SU-DHL-6 (cell line): ENCODE measurements at regions not wholly inside any gene's neighbourhood (a gene's known extent, or its start where the extent isn't known, plus 50 kb on each side); places are given as distances from the start of the nearest gene placed in this dataset.

Experiments
- EZH2phosphoT487 ChIP-seq: fragments of 200-600 bp; sonication (generic), shearing (Covaris generic); conservative IDR thresholded peaks from 2 replicates; pipeline ENCODE4 v1.6.1; 2018; ENCODE audit warnings: mild to moderate bottlenecking, antibody characterized with exemption, low read length, moderate library complexity, mixed read lengths
- TF ChIP-seq, protein P1 (sequence below): fragments of 200-600 bp; sonication (generic); IDR thresholded peaks from one replicate; pipeline ENCODE4 v1.5.1; 2017; ENCODE audit warnings: antibody characterized with exemption, mild to moderate bottlenecking, low read length, moderate library complexity; ENCODE audit not compliant: insufficient read depth, poor library complexity, severe bottlenecking

DNA sequence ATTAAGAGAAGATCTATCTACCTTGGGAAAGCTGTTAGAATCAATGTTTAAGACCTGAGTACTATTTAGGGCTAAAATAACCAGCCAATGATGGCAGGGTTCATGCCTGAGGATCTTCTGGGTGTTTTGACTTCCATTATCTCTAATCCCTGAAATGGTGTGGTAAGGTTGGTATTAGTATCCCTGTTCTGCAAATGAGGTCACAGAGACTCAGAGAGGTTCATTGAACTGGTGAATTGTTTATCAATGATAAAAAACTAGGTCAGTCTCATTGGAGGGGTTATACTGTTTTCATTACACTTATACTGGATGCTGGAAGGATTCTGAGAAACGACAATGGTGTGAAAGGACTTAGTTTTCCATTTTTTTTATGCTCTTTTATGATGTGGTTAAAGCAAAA is 264.8 kb downstream of the KLF5 start:
- TF ChIP-seq, protein P1, sequence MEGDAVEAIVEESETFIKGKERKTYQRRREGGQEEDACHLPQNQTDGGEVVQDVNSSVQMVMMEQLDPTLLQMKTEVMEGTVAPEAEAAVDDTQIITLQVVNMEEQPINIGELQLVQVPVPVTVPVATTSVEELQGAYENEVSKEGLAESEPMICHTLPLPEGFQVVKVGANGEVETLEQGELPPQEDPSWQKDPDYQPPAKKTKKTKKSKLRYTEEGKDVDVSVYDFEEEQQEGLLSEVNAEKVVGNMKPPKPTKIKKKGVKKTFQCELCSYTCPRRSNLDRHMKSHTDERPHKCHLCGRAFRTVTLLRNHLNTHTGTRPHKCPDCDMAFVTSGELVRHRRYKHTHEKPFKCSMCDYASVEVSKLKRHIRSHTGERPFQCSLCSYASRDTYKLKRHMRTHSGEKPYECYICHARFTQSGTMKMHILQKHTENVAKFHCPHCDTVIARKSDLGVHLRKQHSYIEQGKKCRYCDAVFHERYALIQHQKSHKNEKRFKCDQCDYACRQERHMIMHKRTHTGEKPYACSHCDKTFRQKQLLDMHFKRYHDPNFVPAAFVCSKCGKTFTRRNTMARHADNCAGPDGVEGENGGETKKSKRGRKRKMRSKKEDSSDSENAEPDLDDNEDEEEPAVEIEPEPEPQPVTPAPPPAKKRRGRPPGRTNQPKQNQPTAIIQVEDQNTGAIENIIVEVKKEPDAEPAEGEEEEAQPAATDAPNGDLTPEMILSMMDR, result no peak
- no peak for TF ChIP-seq EZH2phosphoT487
